ENCODE measurements at regions not wholly inside any gene's neighbourhood (a gene's known extent, or its start where the extent isn't known, plus 50 kb on each side); places are given as distances from the start of the nearest gene placed in this dataset.
"Not testable (repeated sequence)": the region's sequence is repeated elsewhere in the genome, so short reads cannot be mapped to it uniquely, and the experiment has no call there.

- DNase-seq = no peak
Observed at GRCh38 chr3:18236726-18237125, 188.4 kb downstream of the SATB1 start.

- DNase-seq = no peak
Observed at GRCh38 chr3:18234717-18235335, 190.3 kb downstream of the SATB1 start.

- DNase-seq = no peak
Observed at GRCh38 chr3:18233987-18234716, 191.0 kb downstream of the SATB1 start.

- no peak for DNase-seq
Observed at GRCh38 chr3:18232317-18232716, 192.8 kb downstream of the SATB1 start.

- DNase-seq = no peak
Observed at GRCh38 chr3:18228060-18228459, 197.1 kb downstream of the SATB1 start.

GRCh38 chr3:18225709-18226108, 199.4 kb downstream of the SATB1 start:
- DNase-seq = no peak

- no peak for DNase-seq
Observed at GRCh38 chr3:18224426-18224825, 200.7 kb downstream of the SATB1 start.

GRCh38 chr3:18223974-18224373, 201.2 kb downstream of the SATB1 start:
- DNase-seq = no peak

- peak in 1 of 5 donors; percentile 4 for DNase-seq
Observed at GRCh38 chr3:18223571-18223970, 201.6 kb downstream of the SATB1 start.

GRCh38 chr3:18222686-18223085, 202.5 kb downstream of the SATB1 start:
- no peak for DNase-seq

- no peak for DNase-seq
Observed at GRCh38 chr3:18217507-18218174, 207.5 kb downstream of the SATB1 start.

GRCh38 chr3:18216996-18217395, 208.1 kb downstream of the SATB1 start:
- DNase-seq = no peak

- DNase-seq = no peak
Observed at GRCh38 chr3:18215639-18216038, 209.5 kb downstream of the SATB1 start.

- DNase-seq = no peak
Observed at GRCh38 chr3:18211116-18211515, 214.0 kb downstream of the SATB1 start.

GRCh38 chr3:18208856-18209255, 216.3 kb downstream of the SATB1 start:
- no peak for DNase-seq

GRCh38 chr3:18208091-18208490, 217.0 kb downstream of the SATB1 start:
- DNase-seq = no peak

- DNase-seq = peak in 1 of 5 donors; percentile 22
Observed at GRCh38 chr3:18207226-18207625, 217.9 kb downstream of the SATB1 start.

- DNase-seq = not testable (repeated sequence)
Observed at GRCh38 chr3:18205701-18206100, 219.4 kb downstream of the SATB1 start.

- no peak for DNase-seq
Observed at GRCh38 chr3:18201315-18201714, 223.8 kb downstream of the SATB1 start.

- DNase-seq = no peak
Observed at GRCh38 chr3:18199757-18200156, 225.4 kb downstream of the SATB1 start.

GRCh38 chr3:18195836-18196235, 229.3 kb downstream of the SATB1 start:
- no peak for DNase-seq

GRCh38 chr3:18194431-18194830, 230.7 kb downstream of the SATB1 start:
- DNase-seq = no peak

GRCh38 chr3:18190646-18191045, 234.5 kb downstream of the SATB1 start:
- DNase-seq = no peak
